IMR-90 (cell line): ENCODE measurements at regions not wholly inside any gene's neighbourhood (a gene's known extent, or its start where the extent isn't known, plus 50 kb on each side); places are given as distances from the start of the nearest gene placed in this dataset.

ENCODE experiments used
- ATAC-seq: fragments of 200-7000 bp; cut with Tn5 transposase; 2 replicates; pipeline ENCODE4 v1.9.1; 2020; ENCODE audit warnings: low read depth, mild to moderate bottlenecking, moderate library complexity
- BruUV-seq: library from RNA; stranded (reverse); fragments of 400-500 nt; replicated peaks from 2 replicates; lab custom pipeline; 2021; lab: Mats Ljungman, UMichigan
- CTCF ChIA-PET: fragments of 300-600 bp; formaldehyde crosslinking; extraction: SDS; loops from one replicate; lab custom pipeline; 2021; ENCODE audit warnings: antibody characterized with exemption; lab: Yijun Ruan, JAX
- POLR2A ChIA-PET: fragments of 300-600 bp; sonication (Branson Sonifier 250); formaldehyde crosslinking; loops from one replicate; lab custom pipeline; 2022; ENCODE audit warnings: antibody characterized with exemption; ENCODE audit not compliant: unreplicated experiment; lab: Charles Lee
- DNase-seq: peaks from one replicate; pipeline ENCODE4 v3.0.0; 2013
- H2AFZ ChIP-seq: replicated peaks from 2 replicates; pipeline ENCODE3; 2013; ENCODE audit warnings: low read length, mild to moderate bottlenecking; ENCODE audit not compliant: poor library complexity
- H2AK5ac ChIP-seq: 2 replicates; pipeline ENCODE4 v1.6.1; 2013; ENCODE audit warnings: low read depth, low read length, inconsistent platforms
- H2AK9ac ChIP-seq: replicated peaks from 2 replicates; pipeline ENCODE3; 2013; ENCODE audit warnings: mild to moderate bottlenecking, low read depth, low read length, moderate library complexity; ENCODE audit not compliant: poor library complexity
- H2BK120ac ChIP-seq: 2 replicates; pipeline ENCODE4 v1.6.1; 2013; ENCODE audit warnings: low read depth, low read length, inconsistent platforms
- H2BK15ac ChIP-seq: 3 replicates; pipeline ENCODE4 v1.6.1; 2013; ENCODE audit warnings: low read depth, low read length, inconsistent platforms
- H2BK20ac ChIP-seq: 2 replicates; pipeline ENCODE4 v1.6.1; 2013; ENCODE audit warnings: low read depth, mild to moderate bottlenecking, inconsistent platforms, low read length, moderate library complexity
- H2BK5ac ChIP-seq: 2 replicates; pipeline ENCODE4 v1.6.1; 2013; ENCODE audit warnings: mild to moderate bottlenecking, low read depth, low read length, inconsistent platforms; ENCODE audit not compliant: poor library complexity, severe bottlenecking
- H3K14ac ChIP-seq: replicated peaks from 2 replicates; pipeline ENCODE4 v1.6.1; 2013; ENCODE audit warnings: low read depth, low read length, inconsistent platforms
- H3K18ac ChIP-seq: 2 replicates; pipeline ENCODE4 v1.6.1; 2013; ENCODE audit warnings: low read depth, low read length, control low read depth
- H3K23ac ChIP-seq: 2 replicates; pipeline ENCODE4 v1.6.1; 2013; ENCODE audit warnings: low read depth, low read length, inconsistent platforms
- H3K27ac ChIP-seq: 2 replicates; pipeline ENCODE4 v1.5.1; 2013; ENCODE audit warnings: mild to moderate bottlenecking, control low read depth, low read length; ENCODE audit not compliant: insufficient read depth
- H3K27me3 ChIP-seq: 2 replicates; pipeline ENCODE4 v1.6.1; 2013; ENCODE audit warnings: low read length; ENCODE audit not compliant: control insufficient read depth, insufficient read depth
- H3K36me3 ChIP-seq: 2 replicates; pipeline ENCODE4 v1.6.1; 2013; ENCODE audit warnings: low read length, mixed read lengths; ENCODE audit not compliant: control insufficient read depth, insufficient read depth
- H3K4ac ChIP-seq: 2 replicates; pipeline ENCODE4 v1.6.1; 2013; ENCODE audit warnings: low read depth, low read length, inconsistent platforms
- H3K4me1 ChIP-seq: 2 replicates; pipeline ENCODE4 v1.6.1; 2013; ENCODE audit warnings: low read length, mixed read lengths; ENCODE audit not compliant: control insufficient read depth, insufficient read depth
- H3K4me2 ChIP-seq: 2 replicates; pipeline ENCODE4 v1.6.1; 2013; ENCODE audit warnings: low read depth, mild to moderate bottlenecking, control low read depth, low read length, moderate library complexity
- H3K4me3 ChIP-seq: 2 replicates; pipeline ENCODE4 v1.5.1; 2013; ENCODE audit warnings: low read depth, mild to moderate bottlenecking, control low read depth, low read length, moderate library complexity; ENCODE audit not compliant: insufficient read depth
- H3K56ac ChIP-seq: 2 replicates; pipeline ENCODE4 v1.6.1; 2013; ENCODE audit warnings: low read length, inconsistent platforms; ENCODE audit not compliant: insufficient read depth; ENCODE audit errors: extremely low read depth
- H3K79me1 ChIP-seq, 2 experiments: 2 replicates each; pipeline ENCODE4 v1.6.1; 2013; ENCODE audit warnings: low read length in 2 of 2, inconsistent platforms in 1 of 2, low read depth in 1 of 2
- H3K9ac ChIP-seq: 2 replicates; pipeline ENCODE4 v1.6.1; 2013; ENCODE audit warnings: low read depth, low read length, control low read depth
- H3K9me1 ChIP-seq: 2 replicates; pipeline ENCODE4 v1.6.1; 2013; ENCODE audit warnings: low read length, inconsistent platforms; ENCODE audit not compliant: insufficient read depth
- H3K9me3 ChIP-seq: 2 replicates; pipeline ENCODE4 v1.6.1; 2013; ENCODE audit warnings: low read length; ENCODE audit not compliant: control insufficient read depth, insufficient read depth
- H4K20me1 ChIP-seq: 2 replicates; pipeline ENCODE4 v1.6.1; 2013; ENCODE audit warnings: low read length, inconsistent platforms; ENCODE audit not compliant: insufficient read depth
- H4K5ac ChIP-seq: 2 replicates; pipeline ENCODE4 v1.6.1; 2013; ENCODE audit warnings: mild to moderate bottlenecking, low read depth, low read length, control low read depth
- H4K8ac ChIP-seq, 2 experiments: 2 replicates each; pipeline ENCODE4 v1.6.1; 2013; ENCODE audit warnings: low read depth in 2 of 2, low read length in 2 of 2, control low read depth in 1 of 2, inconsistent platforms in 1 of 2
- H4K91ac ChIP-seq: 2 replicates; pipeline ENCODE4 v1.6.1; 2013; ENCODE audit warnings: low read depth, low read length, inconsistent platforms; ENCODE audit not compliant: insufficient read depth
- BHLHE40 ChIP-seq: fragments of 150-350 bp; IDR thresholded peaks from 2 replicates; pipeline ENCODE4 v1.6.1; 2016; ENCODE audit warnings: mild to moderate bottlenecking, low read depth, low read length
- CEBPB ChIP-seq: IDR thresholded peaks from 2 replicates; pipeline ENCODE4 v1.6.1; 2012; ENCODE audit warnings: low read depth, low read length, improper control_type of control experiment
- CHD1 ChIP-seq: IDR thresholded peaks from 2 replicates; pipeline ENCODE4 v1.6.1; 2012; ENCODE audit warnings: low read depth, low read length, improper control_type of control experiment
- FOS ChIP-seq: fragments of 150-350 bp; IDR thresholded peaks from 2 replicates; pipeline ENCODE4 v1.6.1; 2016; ENCODE audit warnings: low read depth, low read length
- MAFK ChIP-seq: IDR thresholded peaks from 2 replicates; pipeline ENCODE4 v1.6.1; 2012; ENCODE audit warnings: low read depth, low read length, improper control_type of control experiment
- MAZ ChIP-seq: IDR thresholded peaks from 2 replicates; pipeline ENCODE4 v1.6.1; 2012; ENCODE audit warnings: low read depth, mild to moderate bottlenecking, low read length, improper control_type of control experiment, moderate library complexity, borderline replicate concordance
- MXI1 ChIP-seq: IDR thresholded peaks from 2 replicates; pipeline ENCODE4 v1.6.1; 2012; ENCODE audit warnings: low read depth, mild to moderate bottlenecking, low read length, moderate library complexity, borderline replicate concordance
- NFE2L2 ChIP-seq: fragments of 150-350 bp; IDR thresholded peaks from 2 replicates; pipeline ENCODE4 v1.6.1; 2016; ENCODE audit warnings: low read depth, mild to moderate bottlenecking, low read length
- POLR2A ChIP-seq: IDR thresholded peaks from 2 replicates; pipeline ENCODE4 v1.6.1; 2012; ENCODE audit warnings: mild to moderate bottlenecking, low read depth, low read length
- RAD21 ChIP-seq: IDR thresholded peaks from 2 replicates; pipeline ENCODE4 v1.6.1; 2012; ENCODE audit warnings: low read length, improper control_type of control experiment
- RCOR1 ChIP-seq: IDR thresholded peaks from 2 replicates; pipeline ENCODE4 v1.6.1; 2012; ENCODE audit warnings: mild to moderate bottlenecking, low read length, improper control_type of control experiment; ENCODE audit not compliant: insufficient replicate concordance
- RFX5 ChIP-seq: IDR thresholded peaks from 2 replicates; pipeline ENCODE4 v1.8.0; 2012; ENCODE audit warnings: low read depth, mild to moderate bottlenecking, low read length, moderate library complexity
- SMC3 ChIP-seq: fragments of 150-350 bp; IDR thresholded peaks from 2 replicates; pipeline ENCODE4 v1.6.1; 2016; ENCODE audit warnings: low read depth, mild to moderate bottlenecking, antibody characterized with exemption, low read length, moderate library complexity
- WGBS, 2 experiments: methylation state at CpG; one replicate each; pipeline versions ENCODE4 v1.1.5 to v1.1.7; 2013; ENCODE audit warnings: missing lambda C conversion rate in 2 of 2; ENCODE audit not compliant: insufficient read length in 1 of 2; ENCODE audit errors: extremely low coverage in 2 of 2; 5-methylcytosine and 5-hydroxymethylcytosine counted together
- dilution Hi-C: fragments of 300-500 bp; cut with HindIII; formaldehyde crosslinking; loops from one replicate; pipeline ENCODE4 v1.14.3; 2018; ENCODE audit warnings: low sequenced_read_pairs; ENCODE audit not compliant: unreplicated experiment
- in situ Hi-C: fragments of 300-500 bp; cut with MboI; formaldehyde crosslinking; loops from 3 replicates; pipeline ENCODE4 v1.14.3; 2019; ENCODE audit warnings: low sequenced_read_pairs, inconsistent platforms, mixed read lengths
- intact Hi-C: fragments of 100-400 bp; cut with micrococcal nuclease; formaldehyde crosslinking; loops from 2 replicates; pipeline ENCODE4 v1.10.0; 2022
- TF ChIP-seq, protein P1 (sequence below): fragments of 150-350 bp; IDR thresholded peaks from 2 replicates; pipeline ENCODE4 v1.6.1; 2016; ENCODE audit warnings: low read depth, mild to moderate bottlenecking, low read length, moderate library complexity, borderline replicate concordance
- TF ChIP-seq, protein P2 (sequence below): fragments of 150-350 bp; IDR thresholded peaks from 2 replicates; pipeline ENCODE4 v1.6.1; 2017; ENCODE audit warnings: mild to moderate bottlenecking, antibody characterized with exemption, low read length, low read depth
- TF ChIP-seq, protein P3 (sequence below): conservative IDR thresholded peaks from 2 replicates; pipeline ENCODE4 v1.5.1; 2012; ENCODE audit warnings: mild to moderate bottlenecking, low read depth, low read length, improper control_type of control experiment

DNA sequence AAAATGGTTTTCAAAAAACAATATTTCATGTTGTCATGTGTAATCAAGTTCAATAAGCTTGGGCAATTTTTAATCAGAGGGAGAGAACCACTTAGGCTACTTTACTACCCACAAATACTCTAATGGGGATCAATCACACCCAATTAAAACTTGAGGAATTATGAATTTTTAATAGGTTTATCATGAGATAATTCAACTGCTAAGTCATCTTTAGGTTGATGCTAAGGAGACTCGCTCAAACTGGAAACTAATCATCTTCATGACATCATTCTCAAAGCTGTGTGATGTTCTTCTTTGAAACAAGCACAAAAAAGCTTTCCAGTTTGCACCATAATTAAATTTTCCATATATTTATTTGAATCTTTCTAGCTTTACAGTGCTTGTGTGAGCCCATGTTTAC, 867.5 kb downstream of the MAT2B start:
- no peaks in the 10 kb centered on the region for H3K9me3 ChIP-seq
- H3K4me2 ChIP-seq = no peak overlapping the region
- no peak overlapping the region for H2AK9ac ChIP-seq
- no peaks in the 10 kb centered on the region for H3K79me1 ChIP-seq
- intact Hi-C loops (no loop called here), in situ Hi-C loops (no loop called here), dilution Hi-C loops (no loop called here)
- no peak overlapping the region for H3K23ac ChIP-seq
- no peak overlapping the region for H3K27ac ChIP-seq
- no peak overlapping the region for H3K4me3 ChIP-seq
- H2BK5ac ChIP-seq = no peak overlapping the region
- no peak overlapping the region for H3K18ac ChIP-seq
- no peak for ATAC-seq
- TF ChIP-seq RFX5 = no peak
- no peak for TF ChIP-seq NFE2L2
- TF ChIP-seq, protein P1, sequence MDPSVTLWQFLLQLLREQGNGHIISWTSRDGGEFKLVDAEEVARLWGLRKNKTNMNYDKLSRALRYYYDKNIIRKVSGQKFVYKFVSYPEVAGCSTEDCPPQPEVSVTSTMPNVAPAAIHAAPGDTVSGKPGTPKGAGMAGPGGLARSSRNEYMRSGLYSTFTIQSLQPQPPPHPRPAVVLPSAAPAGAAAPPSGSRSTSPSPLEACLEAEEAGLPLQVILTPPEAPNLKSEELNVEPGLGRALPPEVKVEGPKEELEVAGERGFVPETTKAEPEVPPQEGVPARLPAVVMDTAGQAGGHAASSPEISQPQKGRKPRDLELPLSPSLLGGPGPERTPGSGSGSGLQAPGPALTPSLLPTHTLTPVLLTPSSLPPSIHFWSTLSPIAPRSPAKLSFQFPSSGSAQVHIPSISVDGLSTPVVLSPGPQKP = no peak
- no peak for TF ChIP-seq RCOR1
- no peak for TF ChIP-seq POLR2A
- no peak for TF ChIP-seq MAFK
- no peak for TF ChIP-seq BHLHE40
- TF ChIP-seq RAD21 = no peak
- TF ChIP-seq MAZ = no peak
- TF ChIP-seq, protein P2, sequence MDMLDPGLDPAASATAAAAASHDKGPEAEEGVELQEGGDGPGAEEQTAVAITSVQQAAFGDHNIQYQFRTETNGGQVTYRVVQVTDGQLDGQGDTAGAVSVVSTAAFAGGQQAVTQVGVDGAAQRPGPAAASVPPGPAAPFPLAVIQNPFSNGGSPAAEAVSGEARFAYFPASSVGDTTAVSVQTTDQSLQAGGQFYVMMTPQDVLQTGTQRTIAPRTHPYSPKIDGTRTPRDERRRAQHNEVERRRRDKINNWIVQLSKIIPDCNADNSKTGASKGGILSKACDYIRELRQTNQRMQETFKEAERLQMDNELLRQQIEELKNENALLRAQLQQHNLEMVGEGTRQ = no peak
- TF ChIP-seq FOS = no peak
- no peak for TF ChIP-seq MXI1
- TF ChIP-seq, protein P3, sequence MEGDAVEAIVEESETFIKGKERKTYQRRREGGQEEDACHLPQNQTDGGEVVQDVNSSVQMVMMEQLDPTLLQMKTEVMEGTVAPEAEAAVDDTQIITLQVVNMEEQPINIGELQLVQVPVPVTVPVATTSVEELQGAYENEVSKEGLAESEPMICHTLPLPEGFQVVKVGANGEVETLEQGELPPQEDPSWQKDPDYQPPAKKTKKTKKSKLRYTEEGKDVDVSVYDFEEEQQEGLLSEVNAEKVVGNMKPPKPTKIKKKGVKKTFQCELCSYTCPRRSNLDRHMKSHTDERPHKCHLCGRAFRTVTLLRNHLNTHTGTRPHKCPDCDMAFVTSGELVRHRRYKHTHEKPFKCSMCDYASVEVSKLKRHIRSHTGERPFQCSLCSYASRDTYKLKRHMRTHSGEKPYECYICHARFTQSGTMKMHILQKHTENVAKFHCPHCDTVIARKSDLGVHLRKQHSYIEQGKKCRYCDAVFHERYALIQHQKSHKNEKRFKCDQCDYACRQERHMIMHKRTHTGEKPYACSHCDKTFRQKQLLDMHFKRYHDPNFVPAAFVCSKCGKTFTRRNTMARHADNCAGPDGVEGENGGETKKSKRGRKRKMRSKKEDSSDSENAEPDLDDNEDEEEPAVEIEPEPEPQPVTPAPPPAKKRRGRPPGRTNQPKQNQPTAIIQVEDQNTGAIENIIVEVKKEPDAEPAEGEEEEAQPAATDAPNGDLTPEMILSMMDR = no peak
- no peak for TF ChIP-seq CHD1
- no peak for TF ChIP-seq SMC3
- no peak for TF ChIP-seq CEBPB
- no peaks in the 10 kb centered on the region for H3K27me3 ChIP-seq
- DNase-seq = no peak
- no peaks in the 10 kb centered on the region for H3K9me1 ChIP-seq
- H3K56ac ChIP-seq = no peak overlapping the region
- no peak overlapping the region for H4K91ac ChIP-seq
- H4K20me1 ChIP-seq = no peaks in the 10 kb centered on the region
- POLR2A ChIA-PET = no interaction called here
- CTCF ChIA-PET = no interaction called here
- no peak overlapping the region for H2AFZ ChIP-seq
- no CpG with 5 or more reads among the region's 1 CpG for WGBS, 2 experiments
- no peak overlapping the region for H4K5ac ChIP-seq
- no peak overlapping the region for H2BK120ac ChIP-seq
- BruUV-seq = no TSS peak
- no peak overlapping the region for H3K9ac ChIP-seq
- H4K8ac ChIP-seq = no peak overlapping the region
- no peak overlapping the region for H3K4ac ChIP-seq
- H2BK15ac ChIP-seq = no peak overlapping the region
- no peaks in the 10 kb centered on the region for H3K4me1 ChIP-seq
- no peaks in the 10 kb centered on the region for H3K36me3 ChIP-seq
- H3K14ac ChIP-seq = no peak overlapping the region
- no peak overlapping the region for H2AK5ac ChIP-seq
- no peak overlapping the region for H2BK20ac ChIP-seq
